HG03521 (cell line): ENCODE measurements at regions not wholly inside any gene's neighbourhood (a gene's known extent, or its start where the extent isn't known, plus 50 kb on each side); places are given as distances from the start of the nearest gene placed in this dataset.

ENCODE experiments used
- ATAC-seq: cut with Tn5 transposase; IDR thresholded peaks from one replicate; pipeline ENCODE4 v1.9.1; 2021; ENCODE audit warnings: mild to moderate bottlenecking, moderate library complexity; ENCODE audit not compliant: unreplicated experiment

GRCh38 chr12:3999904-4000303, 126.7 kb upstream of the PARP11 start:
- ATAC-seq: no peak

GRCh38 chr12:3998968-3999792, 126.0 kb upstream of the PARP11 start:
- no peak for ATAC-seq

- no peak for ATAC-seq
Observed at GRCh38 chr12:3998397-3998796, 125.2 kb upstream of the PARP11 start.

DNA sequence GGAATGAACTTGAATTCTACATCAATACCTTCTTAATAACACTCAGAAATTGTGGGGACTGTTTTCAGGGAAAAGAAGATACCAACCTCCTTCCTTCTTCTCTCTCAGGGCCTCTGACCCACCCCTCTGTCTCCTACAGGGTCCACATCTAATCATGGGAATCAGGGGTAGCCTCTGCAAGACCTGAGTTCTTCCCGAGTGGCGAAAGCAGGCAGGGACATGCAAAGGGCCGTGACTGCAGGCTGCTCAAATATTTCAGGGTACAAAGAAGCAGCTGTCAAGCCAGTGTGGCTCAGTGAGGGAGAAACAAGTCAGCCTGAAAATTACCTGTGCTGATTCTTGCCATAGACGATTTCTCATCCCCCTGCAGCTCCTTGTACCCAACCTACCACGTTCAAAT, 123.1 kb upstream of the PARP11 start:
- ATAC-seq: no peak

DNA sequence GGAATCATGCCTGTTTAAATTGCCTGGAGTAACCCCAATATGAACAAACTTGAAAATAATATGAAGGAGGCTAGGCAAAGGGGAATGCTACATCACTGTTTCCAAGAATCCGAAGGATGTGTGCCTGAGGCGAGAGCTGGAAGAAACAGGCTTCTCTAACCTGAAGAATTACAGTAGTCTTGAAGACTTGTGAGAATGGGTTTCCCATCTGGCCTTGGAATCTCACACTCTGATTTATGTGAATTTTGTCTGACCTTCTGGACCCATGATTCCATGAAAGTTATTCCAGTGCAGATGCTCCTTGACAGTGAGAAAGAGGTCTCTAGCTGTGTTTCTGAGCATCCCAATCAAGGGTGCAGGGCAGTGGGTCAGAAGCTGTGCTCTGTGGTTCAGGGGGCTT, 122.1 kb upstream of the PARP11 start:
- no peak for ATAC-seq

DNA sequence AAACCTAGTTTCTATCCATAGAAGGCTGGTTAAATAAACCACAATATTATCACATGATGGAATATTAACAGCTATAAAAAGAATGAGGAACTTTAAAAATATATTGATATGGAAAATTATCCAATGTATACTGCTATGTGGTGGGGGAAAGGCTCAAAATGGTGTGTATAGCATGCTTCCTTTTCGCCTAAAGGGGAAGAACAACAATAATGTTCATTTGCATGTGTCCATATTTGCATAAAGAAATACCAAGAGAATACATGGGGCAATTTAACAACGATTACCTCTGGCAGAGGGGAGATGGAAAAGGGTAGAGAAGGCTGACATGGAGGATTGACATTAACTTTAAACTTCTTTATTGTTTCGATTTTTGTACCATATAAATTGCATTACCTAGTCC, 121.3 kb upstream of the PARP11 start:
- no peak for ATAC-seq

DNA sequence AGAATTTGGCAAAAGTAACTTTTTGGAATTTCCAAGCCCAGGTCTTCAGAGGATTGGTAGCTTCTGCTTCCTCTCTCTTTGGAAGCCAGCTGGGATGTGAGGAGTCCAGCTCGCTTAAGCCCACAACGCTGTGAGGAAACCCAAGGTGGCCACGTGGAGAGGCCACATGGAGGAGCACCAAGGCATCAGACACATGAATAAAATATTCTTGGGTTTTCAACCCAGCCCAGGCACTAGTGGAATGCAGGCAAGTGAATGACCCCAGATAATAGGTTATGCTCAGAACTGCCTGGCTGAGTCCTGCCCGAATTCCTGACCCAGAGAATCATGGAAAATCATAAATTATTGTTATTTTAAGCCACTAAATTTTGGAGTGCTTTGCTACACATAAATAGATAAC, 119.7 kb upstream of the PARP11 start:
- no peak for ATAC-seq

DNA sequence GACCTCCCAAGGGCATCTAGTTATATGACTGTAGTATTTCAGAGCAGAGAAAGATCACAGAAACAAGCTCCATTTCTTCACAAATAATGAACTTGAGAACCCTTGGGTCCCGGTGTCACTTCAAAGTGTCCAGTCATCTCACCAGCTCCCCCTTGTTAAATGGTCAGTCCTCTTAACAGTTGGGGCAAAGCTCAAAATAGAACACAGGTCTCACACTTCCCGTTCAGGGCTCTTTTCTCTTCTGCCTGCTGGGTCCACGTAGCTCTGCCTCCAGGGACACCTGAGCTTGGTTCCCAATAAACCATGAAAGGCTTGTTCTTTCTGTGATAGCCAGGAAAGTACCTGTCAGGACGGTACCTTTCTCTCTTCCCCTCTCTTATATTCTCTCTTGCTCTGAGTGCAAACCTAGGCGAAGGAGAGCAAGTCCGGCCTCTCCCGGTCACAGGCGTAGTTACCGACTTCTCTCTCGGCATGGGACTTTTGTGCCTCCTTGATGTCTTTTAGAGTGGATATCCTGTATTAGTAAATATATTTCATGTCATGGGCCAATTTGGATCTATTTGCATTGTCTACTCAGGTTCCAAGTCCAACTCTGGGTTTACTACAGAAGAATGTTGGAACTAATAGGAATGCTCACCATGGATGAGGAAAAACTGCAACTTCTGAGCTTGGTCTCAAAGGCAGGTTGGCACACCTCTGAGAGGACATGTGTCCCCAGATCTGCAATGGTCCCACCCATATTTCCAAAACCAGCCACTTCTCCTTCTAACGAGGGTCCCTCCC, 118.8 kb upstream of the PARP11 start:
- no peak for ATAC-seq

GRCh38 chr12:3990501-3991280, 117.5 kb upstream of the PARP11 start:
- no peak for ATAC-seq

DNA sequence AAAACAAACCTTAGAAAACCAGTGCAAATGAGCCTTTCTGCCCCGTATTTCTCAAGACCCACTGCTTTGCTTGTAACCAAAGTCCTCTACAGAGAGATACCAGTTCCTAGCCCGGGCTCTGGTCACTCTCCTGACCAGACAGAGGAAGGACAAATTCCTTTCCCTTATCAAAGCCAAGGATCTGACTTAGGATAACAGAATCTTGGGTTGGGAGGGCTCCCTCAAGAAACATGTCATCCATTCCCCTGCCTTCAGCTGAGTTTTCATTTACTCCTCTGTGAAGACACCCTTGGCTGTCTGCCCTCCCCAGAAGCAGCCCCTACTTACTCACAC, 116.0 kb upstream of the PARP11 start:
- ATAC-seq: no peak

DNA sequence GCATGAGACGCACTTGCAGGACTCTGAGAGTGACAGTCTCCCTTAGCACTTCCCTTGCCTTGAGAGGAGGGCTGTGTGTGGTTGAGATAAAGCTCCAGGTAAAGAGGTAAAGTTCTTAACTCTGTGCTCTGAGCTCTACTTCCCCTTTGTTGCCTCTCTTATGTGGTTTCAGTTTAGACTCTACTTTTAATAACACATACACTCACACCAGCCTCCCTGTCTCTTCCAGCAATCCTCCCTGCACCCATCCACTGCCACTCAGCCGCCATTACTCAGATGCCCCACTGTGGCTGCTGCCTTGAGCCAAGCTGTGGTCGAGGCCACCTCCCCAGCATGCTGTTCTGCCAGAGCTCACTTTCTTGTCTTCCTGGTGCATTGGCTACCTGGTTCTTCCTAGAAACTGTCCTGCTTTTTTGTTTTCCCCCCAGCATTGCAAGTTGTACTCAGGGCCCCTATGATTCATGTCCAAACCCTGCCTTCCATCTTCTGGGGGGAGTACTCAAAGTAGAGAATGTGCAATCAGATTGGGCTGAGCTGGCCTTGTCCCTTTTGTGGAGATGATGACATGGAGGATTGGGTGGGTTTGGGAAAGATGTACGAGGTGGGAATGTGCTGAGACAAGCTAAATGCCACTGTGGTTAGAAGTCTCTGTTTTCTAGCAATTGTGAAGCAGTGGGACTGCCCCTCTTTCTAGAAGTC, 115.5 kb upstream of the PARP11 start:
- no peak for ATAC-seq

DNA sequence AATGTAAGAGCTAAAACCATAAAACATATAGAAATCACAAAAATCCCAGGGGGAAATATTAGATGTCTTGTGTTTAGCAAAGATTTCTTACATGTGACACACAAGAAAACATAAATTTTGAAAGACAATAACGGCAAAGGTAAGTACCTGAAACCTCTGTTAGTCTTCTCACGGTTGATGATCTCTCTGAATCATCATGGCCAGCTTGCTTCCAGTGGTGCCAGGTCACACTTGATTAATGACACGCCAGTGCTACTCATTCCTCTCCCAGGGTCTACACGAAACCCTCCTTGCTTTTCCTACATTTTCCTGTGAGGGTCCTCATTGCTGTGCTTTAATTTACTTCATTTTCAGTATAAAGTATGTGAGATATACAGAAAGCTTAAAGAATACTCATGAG, 114.4 kb upstream of the PARP11 start:
- no peak for ATAC-seq

GRCh38 chr12:3980504-3981272, 107.5 kb upstream of the PARP11 start:
- no peak for ATAC-seq

DNA sequence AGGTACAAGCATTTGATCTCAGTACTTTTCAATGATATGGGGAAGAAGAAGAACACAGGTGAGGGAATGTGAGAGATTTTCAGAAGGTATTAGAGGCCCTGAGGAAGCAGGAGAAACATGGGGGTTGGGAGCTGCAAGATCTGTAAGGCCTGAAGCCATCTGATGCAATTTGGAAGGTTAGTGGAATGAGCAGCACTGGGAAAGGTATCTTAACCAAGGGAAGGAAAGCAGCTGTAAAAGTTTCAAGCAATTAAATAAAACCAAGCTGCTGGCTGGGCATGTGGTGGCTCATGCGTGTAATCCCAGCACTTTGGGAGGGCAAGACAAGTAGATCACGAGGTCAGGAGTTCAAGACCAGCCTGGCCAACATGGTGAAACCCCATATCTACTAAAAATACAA, 104.4 kb upstream of the PARP11 start:
- ATAC-seq: no peak

- ATAC-seq: no peak
Observed at GRCh38 chr12:3976351-3976938, 103.2 kb upstream of the PARP11 start.

DNA sequence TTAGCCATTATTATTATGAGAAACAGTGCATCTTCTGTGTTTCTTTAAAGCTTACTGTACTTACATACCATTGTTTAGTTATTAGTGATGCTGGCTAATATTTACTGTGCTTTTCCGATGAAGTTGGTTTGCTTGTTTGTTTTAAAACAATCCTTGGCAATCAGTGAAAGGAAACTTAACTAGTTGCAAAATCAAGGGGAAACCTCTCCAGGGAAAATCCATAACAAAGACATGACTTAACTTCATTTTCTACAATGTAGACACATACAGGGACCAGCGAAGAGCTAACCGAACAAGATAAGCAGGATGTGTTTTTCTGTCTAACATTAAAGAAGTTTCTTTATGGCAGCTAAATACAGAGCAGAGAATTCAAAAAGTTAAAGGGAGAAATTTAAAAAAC, 102.5 kb upstream of the PARP11 start:
- no peak for ATAC-seq

DNA sequence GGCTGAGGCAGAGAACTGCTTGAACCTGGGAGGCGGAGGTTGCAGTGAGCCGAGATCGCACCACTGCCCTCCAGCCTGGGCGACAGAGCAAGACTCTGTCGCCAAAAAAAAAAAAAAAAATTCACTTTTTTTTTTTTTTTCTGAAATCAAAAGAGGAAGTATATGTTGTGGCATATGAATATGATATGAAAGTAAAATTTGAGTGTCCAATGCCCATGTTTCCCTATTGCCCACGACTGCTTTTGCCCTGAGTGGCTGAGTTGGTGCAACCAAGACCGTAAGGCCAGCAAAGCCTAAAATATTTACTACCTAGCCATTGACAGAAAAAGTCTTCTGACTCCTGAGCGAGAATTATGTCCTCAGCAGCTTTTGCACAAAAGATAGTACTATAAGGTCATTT, 101.7 kb upstream of the PARP11 start:
- ATAC-seq: no peak

GRCh38 chr12:3973973-3974644, 100.9 kb upstream of the PARP11 start:
- ATAC-seq: no peak

DNA sequence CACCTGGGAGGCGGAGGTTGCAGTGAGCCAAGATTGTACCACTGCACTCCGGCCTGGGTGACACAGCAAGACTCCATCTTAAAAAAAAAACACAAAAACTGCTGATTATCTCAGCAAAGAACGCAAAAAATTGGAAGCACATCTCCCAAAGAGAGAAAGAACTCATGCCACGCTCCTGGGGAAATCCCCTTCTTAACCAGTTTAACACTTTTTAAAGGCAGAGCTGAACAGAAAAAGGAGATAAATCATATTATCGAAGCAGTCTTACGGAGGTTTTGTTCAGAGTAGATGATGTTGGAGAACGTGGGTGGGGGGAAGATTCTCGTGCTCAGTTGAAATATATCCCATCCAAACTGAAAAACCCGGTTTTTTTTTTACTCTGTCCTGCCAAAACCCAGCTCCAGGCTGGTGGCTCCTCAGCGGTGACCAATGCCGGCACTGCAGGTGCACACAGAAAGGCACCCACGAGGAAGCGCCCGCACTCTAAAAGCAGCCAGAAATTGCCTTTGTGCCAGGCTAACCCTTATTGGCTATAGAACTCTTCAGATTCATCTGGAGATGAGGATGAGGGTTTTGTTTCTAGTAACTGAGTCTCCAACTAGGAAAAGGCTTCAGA, 100.2 kb upstream of the PARP11 start:
- no peak for ATAC-seq
